AG10803 (cell line): ENCODE measurements at regions not wholly inside any gene's neighbourhood (a gene's known extent, or its start where the extent isn't known, plus 50 kb on each side); places are given as distances from the start of the nearest gene placed in this dataset.

Experiments
- DNase-seq: peaks from one replicate; pipeline ENCODE4 v3.0.0; 2010; ENCODE audit warnings: low read depth
- H3K4me3 ChIP-seq: 2 replicates; pipeline ENCODE4 v1.5.1; 2011; ENCODE audit warnings: mild to moderate bottlenecking, low read length, control low read depth
- TF ChIP-seq, protein P1 (sequence below): conservative IDR thresholded peaks from 2 replicates; pipeline ENCODE4 v1.5.1; 2011; ENCODE audit warnings: mild to moderate bottlenecking, low read length, control low read depth, inconsistent platforms

GRCh38 chr2:8080063-8080462, 601.8 kb upstream of the ID2 start:
- no peak overlapping the region for H3K4me3 ChIP-seq
- no peak for DNase-seq
- TF ChIP-seq, protein P1, sequence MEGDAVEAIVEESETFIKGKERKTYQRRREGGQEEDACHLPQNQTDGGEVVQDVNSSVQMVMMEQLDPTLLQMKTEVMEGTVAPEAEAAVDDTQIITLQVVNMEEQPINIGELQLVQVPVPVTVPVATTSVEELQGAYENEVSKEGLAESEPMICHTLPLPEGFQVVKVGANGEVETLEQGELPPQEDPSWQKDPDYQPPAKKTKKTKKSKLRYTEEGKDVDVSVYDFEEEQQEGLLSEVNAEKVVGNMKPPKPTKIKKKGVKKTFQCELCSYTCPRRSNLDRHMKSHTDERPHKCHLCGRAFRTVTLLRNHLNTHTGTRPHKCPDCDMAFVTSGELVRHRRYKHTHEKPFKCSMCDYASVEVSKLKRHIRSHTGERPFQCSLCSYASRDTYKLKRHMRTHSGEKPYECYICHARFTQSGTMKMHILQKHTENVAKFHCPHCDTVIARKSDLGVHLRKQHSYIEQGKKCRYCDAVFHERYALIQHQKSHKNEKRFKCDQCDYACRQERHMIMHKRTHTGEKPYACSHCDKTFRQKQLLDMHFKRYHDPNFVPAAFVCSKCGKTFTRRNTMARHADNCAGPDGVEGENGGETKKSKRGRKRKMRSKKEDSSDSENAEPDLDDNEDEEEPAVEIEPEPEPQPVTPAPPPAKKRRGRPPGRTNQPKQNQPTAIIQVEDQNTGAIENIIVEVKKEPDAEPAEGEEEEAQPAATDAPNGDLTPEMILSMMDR: no peak

DNA sequence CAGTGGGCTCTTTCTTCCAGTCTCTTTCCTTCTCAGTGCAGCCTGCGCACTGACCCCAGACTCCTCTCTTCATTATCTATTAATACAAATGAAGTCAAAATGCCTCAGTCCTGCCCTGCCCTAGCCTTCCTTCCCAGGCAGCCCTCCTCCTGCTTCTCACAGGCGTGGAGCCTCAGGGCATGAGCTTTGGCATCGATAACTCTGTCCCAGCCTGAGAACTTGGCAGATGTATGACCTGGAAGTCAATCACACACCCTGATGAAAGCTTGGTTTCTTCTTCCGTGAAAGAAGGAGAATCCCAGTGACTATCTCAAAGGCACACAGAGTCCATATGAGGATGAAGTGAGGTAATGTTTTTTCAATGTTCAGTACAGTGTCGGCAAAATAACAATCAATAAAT, 600.7 kb upstream of the ID2 start:
- TF ChIP-seq, protein P1: no peak
- H3K4me3 ChIP-seq: no peak overlapping the region
- DNase-seq: no peak

DNA sequence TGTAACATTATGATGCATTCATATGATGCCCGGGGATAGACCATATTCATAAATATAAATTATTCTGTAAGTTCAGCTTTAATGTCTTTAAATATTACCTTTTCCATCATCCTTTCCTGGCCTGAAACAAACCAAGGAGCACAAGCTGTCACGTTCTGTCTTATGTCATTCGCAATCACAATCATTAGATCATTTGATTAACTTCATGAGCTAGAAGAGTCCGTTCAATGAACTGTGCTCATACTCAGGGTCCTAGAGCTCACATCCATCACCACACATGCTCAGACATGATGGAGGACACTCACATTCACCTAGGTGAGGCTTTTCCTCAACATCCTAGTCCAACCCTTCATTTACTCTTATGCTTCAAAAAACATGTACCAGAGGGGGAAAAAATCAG, 599.0 kb upstream of the ID2 start:
- TF ChIP-seq, protein P1: no peak
- no peak for DNase-seq
- H3K4me3 ChIP-seq: no peak overlapping the region

GRCh38 chr2:8086357-8086756, 595.5 kb upstream of the ID2 start:
- peak; percentile 23 for DNase-seq
- TF ChIP-seq, protein P1: no peak
- H3K4me3 ChIP-seq: no peak overlapping the region

- peak; percentile 97 for DNase-seq
- no peak overlapping the region for H3K4me3 ChIP-seq
- TF ChIP-seq, protein P1: no peak
Measured at GRCh38 chr2:8086796-8087479, 594.9 kb upstream of the ID2 start.

DNA sequence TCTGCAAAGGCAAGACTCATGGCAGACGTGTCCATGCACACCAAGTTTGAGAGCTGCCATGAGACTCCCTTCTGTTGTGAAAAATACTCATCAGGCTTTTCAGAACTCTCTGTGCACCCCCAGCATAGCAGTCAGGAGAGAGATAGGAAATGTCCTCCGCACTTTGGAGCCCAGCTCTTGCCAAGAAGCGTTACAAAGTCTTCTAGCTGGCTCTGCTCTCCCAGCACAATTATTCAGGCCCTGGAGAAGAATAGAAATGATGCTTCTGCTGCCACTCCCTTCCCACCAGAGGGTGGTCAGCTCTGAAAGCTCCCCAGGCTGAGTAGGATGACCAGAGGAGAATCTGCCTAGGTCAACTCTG, 594.4 kb upstream of the ID2 start:
- H3K4me3 ChIP-seq: no peak overlapping the region
- TF ChIP-seq, protein P1: no peak; the same call in 1 of the 2 replicates
- no peak for DNase-seq

DNA sequence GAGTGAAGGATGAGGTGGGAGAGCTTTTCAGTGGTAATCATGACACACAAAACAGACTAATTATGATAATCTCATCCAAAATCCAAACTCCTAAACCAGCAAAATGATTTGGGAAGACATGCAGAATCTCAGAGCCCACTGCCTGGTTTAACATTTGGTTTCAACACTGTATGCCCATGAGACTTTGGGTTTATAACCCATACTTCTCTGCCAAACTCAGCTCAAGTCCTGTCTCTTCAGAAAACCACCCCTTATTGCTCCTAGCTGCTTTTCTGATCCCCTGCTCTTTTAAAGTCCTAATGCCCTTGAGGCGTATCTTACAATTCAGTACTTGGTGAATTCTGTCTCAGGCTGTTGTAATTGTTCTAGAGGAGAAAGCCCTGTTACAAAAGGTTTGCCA, 593.0 kb upstream of the ID2 start:
- DNase-seq: no peak
- H3K4me3 ChIP-seq: no peak overlapping the region
- TF ChIP-seq, protein P1: no peak
